ENCODE measurements at regions not wholly inside any gene's neighbourhood (a gene's known extent, or its start where the extent isn't known, plus 50 kb on each side); places are given as distances from the start of the nearest gene placed in this dataset.

GRCh38 chr2:236816197-236817170 is 246.9 kb downstream of the ACKR3 start:
- Histone ChIP-seq H3K36me3 (ENCODE audit: low read depth) (no peaks in the 10 kb centered on the region), H3K4me3 (no peak overlapping the region), H3K4me2 (no peak overlapping the region), H3K79me2 (ENCODE audit: low read depth) (no peaks in the 10 kb centered on the region), H3K4me1 (replicated peaks; ENCODE audit: insufficient read depth) (peaks cover 24% of the 10 kb centered on the region), H3K9me2 (ENCODE audit: insufficient read depth) (no peaks in the 10 kb centered on the region), H3K27ac (no peak overlapping the region), H3K9me3 (ENCODE audit: insufficient read depth, low read depth) (no peaks in the 10 kb centered on the region), H3F3A (ENCODE audit: insufficient read depth, low read depth) (no peaks in the 10 kb centered on the region), H4K20me1 (ENCODE audit: insufficient read depth) (no peaks in the 10 kb centered on the region), H2AFZ (no peak overlapping the region), H3K27me3 (ENCODE audit: insufficient read depth, low read depth) (peaks cover 40% of the 10 kb centered on the region)
- intact Hi-C loops (cut with micrococcal nuclease; ENCODE audit: unreplicated experiment), result no loop called here
- no TSS peak for BruUV-seq (replicated peaks)
- TF ChIP-seq CTCF (conservative IDR thresholded peaks at IDR 0.05), result no peak
- no peak for TF ChIP-seq EZH2 (IDR thresholded peaks at IDR 0.05; ENCODE audit: low read depth)
- POLR2A ChIA-PET (ENCODE audit: unreplicated experiment), result no interaction called here
- DNase-seq, result no peak
- CTCF ChIA-PET, result no interaction called here

- Histone ChIP-seq H4K20me1 (ENCODE audit: insufficient read depth) (no peaks in the 10 kb centered on the region), H2AFZ (no peak overlapping the region), H3K4me2 (peak overlapping the region; percentile 13), H3K36me3 (ENCODE audit: low read depth) (no peaks in the 10 kb centered on the region), H3F3A (ENCODE audit: insufficient read depth, low read depth) (no peaks in the 10 kb centered on the region), H3K79me2 (ENCODE audit: low read depth) (no peaks in the 10 kb centered on the region), H3K4me1 (replicated peaks; ENCODE audit: insufficient read depth) (peaks cover 17% of the 10 kb centered on the region), H3K27ac (no peak overlapping the region), H3K4me3 (no peak overlapping the region), H3K27me3 (ENCODE audit: insufficient read depth, low read depth) (peaks cover 49% of the 10 kb centered on the region), H3K9me3 (ENCODE audit: insufficient read depth, low read depth) (no peaks in the 10 kb centered on the region), H3K9me2 (ENCODE audit: insufficient read depth) (no peaks in the 10 kb centered on the region)
- ChIA-PET CTCF (no interaction called here), POLR2A (ENCODE audit: unreplicated experiment) (no interaction called here)
- DNase-seq, result peak in 1 of 2 experiments; percentile 80
- intact Hi-C loops (cut with micrococcal nuclease; ENCODE audit: unreplicated experiment), result no loop called here
- BruUV-seq (replicated peaks), result no TSS peak
- TF ChIP-seq CTCF (conservative IDR thresholded peaks at IDR 0.05), result no peak
- TF ChIP-seq EZH2 (IDR thresholded peaks at IDR 0.05; ENCODE audit: low read depth), result no peak
Measured at GRCh38 chr2:236818281-236819045, 248.8 kb downstream of the ACKR3 start.

GRCh38 chr2:236819275-236820002 is 249.8 kb downstream of the ACKR3 start:
- intact Hi-C loops (cut with micrococcal nuclease; ENCODE audit: unreplicated experiment), result no loop called here
- Histone ChIP-seq H3K4me2 (no peak overlapping the region), H3F3A (ENCODE audit: insufficient read depth, low read depth) (0 out of 2 replicates have a peak, but pooled peaks cover 2% of the 10 kb centered on the region), H3K4me1 (replicated peaks; ENCODE audit: insufficient read depth) (peaks cover 23% of the 10 kb centered on the region), H3K9me3 (ENCODE audit: insufficient read depth, low read depth) (no peaks in the 10 kb centered on the region), H3K4me3 (no peak overlapping the region), H3K36me3 (ENCODE audit: low read depth) (no peaks in the 10 kb centered on the region), H4K20me1 (ENCODE audit: insufficient read depth) (no peaks in the 10 kb centered on the region), H3K27ac (no peak overlapping the region), H3K79me2 (ENCODE audit: low read depth) (no peaks in the 10 kb centered on the region), H3K9me2 (ENCODE audit: insufficient read depth) (no peaks in the 10 kb centered on the region), H2AFZ (no peak overlapping the region), H3K27me3 (ENCODE audit: insufficient read depth, low read depth) (peaks cover 44% of the 10 kb centered on the region)
- no peak for DNase-seq
- POLR2A ChIA-PET (ENCODE audit: unreplicated experiment), result no interaction called here
- no TSS peak for BruUV-seq (replicated peaks)
- TF ChIP-seq CTCF (conservative IDR thresholded peaks at IDR 0.05), result no peak
- TF ChIP-seq EZH2 (IDR thresholded peaks at IDR 0.05; ENCODE audit: low read depth), result no peak
- CTCF ChIA-PET, result no interaction called here
